UCSD-AML1 (cell line): ENCODE measurements at regions not wholly inside any gene's neighbourhood (a gene's known extent, or its start where the extent isn't known, plus 50 kb on each side); places are given as distances from the start of the nearest gene placed in this dataset.

Experiments used
- DNase-seq: peaks from one replicate; lab custom pipeline; 2025; ENCODE audit not compliant: unreplicated experiment; lab: John Stamatoyannopoulos, UW

GRCh38 chr3:14307656-14308302, 94.6 kb upstream of the SLC6A6 start:
- DNase-seq: no peak

DNA sequence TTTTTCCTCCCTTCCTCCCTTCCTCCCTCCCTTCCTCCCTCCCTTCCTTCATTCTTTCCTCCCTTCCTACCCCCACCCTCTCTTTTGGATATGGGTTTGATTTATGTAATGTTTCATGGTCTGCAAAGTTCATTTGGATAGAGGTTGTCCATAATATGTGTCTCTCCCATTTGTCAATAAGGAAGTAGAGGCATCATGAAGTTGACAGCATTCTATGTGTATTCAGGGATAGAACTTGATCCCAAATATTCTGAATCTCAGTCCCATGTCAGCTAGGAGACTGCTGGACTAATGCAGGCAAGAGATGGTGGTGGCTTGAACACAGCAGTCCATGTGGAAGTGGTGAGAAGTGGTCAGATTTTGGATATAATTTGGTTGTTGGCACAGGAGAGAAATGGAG, 90.7 kb upstream of the SLC6A6 start:
- DNase-seq: no peak

GRCh38 chr3:14312375-14312774, 90.0 kb upstream of the SLC6A6 start:
- no peak for DNase-seq

DNA sequence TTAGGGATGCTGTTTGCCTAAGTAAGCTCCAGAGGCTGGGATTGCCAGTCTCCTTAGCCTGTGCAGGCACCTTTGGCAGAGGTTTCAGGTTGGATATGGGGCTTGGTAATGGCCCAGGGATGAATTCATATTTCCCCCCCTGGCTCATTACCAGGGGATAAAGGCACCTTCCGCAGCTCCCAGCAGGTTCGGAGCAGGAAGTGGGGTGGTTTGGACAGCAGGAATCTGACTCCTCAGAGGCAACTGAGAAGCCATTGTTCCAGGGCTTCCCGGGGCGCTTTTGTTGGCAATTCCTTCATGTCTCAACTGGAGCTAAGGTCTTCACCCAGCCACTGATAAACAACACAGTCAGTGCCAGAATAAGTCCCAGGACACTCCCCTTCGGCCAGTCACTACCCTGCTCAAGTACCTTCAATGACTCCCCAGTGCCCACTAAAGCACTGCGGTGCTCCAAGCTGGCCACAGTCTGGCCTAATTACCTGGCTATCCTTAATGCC, 85.3 kb upstream of the SLC6A6 start:
- DNase-seq: no peak

GRCh38 chr3:14318646-14319045, 83.8 kb upstream of the SLC6A6 start:
- no peak for DNase-seq

- DNase-seq: peak; percentile 67
These were observed 82.7 kb upstream of the SLC6A6 start for GRCh38 chr3:14319654-14320182.

GRCh38 chr3:14320219-14320618, 82.2 kb upstream of the SLC6A6 start:
- no peak for DNase-seq

GRCh38 chr3:14322001-14322400, 80.4 kb upstream of the SLC6A6 start:
- no peak for DNase-seq

DNA sequence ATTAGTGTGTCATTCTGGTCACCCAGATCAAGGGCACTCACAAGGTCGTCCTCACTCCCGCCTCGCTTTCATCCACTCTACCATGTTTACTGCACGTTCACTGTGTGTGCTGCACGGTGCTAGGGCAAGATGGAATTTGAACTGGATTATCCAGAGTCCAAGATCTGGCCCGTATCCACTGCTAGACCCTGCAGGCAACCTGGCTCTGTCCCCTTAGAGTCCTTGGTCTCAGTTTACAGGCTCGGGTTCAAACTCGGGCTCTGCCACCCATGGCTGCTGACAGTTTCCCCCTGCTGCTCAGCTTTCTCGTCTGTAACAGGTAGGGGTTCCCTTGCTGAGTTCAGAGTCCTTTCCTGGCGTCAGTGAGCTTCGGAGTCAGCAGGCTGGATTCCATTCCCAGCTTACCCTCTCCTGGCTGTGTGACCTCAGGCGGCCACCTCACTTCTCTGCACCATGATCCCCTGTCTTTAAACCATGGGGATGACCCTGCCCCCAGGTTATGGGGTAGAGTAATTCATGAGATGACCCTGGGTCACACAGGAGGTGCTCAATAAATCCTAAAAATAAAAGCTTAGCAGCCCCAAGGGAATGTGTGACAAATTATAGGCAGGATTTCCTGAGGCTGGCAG, 79.6 kb upstream of the SLC6A6 start:
- no peak for DNase-seq

DNA sequence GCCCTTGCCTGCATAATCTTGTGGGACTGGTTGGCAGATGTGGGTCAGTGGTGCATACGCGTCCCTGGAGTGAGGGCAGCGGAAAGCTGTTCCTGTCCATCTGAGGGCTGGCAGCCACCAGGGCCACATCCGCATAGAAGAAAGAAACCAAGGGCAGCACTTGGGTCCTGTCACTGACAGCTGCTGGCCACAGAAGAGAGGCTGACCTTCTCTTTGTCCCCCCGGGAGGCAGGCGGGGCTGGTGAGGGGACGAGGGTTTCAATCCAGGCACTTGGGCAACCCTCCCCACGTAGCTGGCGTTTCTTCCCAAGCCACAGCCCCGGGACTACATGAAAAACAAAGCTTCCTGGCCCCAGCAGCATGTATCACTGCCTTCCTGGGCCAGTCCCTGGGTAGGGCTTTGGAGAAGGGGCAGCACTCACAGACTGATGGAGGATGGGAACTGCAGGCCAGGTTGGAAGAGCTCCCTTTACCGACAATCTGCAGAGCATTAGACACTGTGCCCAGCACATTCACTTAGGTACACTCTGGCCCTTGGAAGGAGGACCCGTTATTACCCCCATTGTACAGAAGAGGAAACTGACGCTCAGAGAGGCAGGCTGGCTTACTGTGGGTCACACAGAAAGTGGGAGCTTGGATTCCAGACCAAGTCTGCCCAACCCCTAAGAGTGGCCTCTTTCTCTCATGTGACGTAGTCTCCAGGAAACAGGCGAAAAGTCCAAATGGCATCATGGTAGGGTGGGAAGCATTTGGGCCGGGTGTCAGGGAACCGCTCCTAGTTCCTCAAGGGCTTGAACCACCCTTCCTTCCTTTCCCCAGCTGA, 78.8 kb upstream of the SLC6A6 start:
- DNase-seq: peak; percentile 51

- DNase-seq: no peak
These were observed 78.0 kb upstream of the SLC6A6 start for GRCh38 chr3:14324224-14324944.

DNA sequence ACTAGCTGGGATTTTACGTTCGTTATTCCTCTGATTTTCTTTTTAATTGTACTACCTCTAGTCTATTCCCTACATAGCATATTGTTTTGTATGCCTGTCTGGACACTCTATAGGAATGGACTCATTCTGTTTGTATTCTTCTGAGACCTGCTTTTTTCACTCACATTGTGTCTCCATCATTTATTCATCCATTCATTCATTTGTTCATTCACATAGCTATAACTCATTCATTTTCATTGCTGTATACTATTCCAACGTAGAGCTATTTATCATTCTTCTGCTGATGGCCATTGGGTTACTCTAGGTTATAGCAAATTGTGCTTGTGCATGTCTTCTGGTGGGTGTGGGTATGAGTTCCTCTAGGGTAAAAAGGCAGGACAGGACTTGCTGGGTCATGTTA, 74.0 kb upstream of the SLC6A6 start:
- DNase-seq: no peak

GRCh38 chr3:14329116-14329830, 73.1 kb upstream of the SLC6A6 start:
- no peak for DNase-seq

DNA sequence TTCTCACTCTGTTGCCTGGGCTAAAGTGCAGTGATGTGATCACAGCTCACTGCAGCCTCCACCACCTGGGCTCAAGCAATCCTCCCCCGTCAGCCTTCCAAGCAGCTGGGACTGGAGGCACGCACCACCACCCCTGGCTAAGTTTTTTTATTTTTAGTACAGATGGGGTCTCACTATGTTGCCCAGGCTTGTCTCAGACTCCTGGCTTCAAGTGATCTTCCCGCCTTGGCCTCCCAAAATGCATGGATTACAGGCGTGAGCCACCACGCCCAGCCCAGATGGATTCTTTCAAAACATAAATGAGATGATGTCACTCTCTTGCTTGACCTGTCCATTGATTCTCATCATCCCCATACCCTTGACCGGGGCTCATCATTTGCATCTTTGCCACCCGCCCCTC, 72.6 kb upstream of the SLC6A6 start:
- DNase-seq: no peak

DNA sequence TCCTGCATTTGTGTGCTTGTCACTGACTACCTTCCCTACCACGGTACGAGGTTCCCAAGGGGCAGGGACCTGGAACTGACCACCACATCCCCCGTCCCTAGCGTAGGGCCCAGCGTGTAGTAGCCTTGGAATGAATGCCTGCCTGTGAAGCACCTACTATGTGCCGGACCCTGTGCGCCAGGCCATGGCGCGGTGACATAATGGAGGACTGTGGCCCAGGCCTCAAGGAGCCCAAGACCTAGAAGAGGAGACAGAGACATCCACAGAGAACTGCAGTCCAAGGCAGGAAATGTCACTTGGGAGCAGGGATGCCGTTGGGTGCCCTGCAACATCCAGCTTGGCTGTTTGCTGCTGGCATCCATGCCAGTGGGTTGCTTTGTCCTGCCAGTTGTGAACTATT, 71.9 kb upstream of the SLC6A6 start:
- no peak for DNase-seq

DNA sequence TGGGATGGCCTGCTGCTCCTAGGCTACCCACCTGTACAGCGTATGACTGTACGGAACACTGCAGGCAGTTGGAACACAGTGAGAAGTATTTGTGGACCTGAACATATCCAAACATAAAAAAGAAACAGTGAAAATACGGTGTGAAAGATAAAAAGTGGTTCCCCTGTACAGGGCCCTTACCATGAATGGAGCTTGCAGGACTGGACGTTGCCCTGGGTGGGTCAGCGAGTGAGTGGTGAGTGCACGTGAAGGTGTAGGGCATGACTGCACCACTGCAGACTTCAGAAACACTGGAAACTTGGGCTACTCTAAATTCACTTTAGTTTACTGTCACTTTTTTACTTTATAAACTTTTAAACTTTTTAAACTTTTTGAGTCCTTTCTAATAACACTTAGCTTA, 71.2 kb upstream of the SLC6A6 start:
- DNase-seq: no peak

DNA sequence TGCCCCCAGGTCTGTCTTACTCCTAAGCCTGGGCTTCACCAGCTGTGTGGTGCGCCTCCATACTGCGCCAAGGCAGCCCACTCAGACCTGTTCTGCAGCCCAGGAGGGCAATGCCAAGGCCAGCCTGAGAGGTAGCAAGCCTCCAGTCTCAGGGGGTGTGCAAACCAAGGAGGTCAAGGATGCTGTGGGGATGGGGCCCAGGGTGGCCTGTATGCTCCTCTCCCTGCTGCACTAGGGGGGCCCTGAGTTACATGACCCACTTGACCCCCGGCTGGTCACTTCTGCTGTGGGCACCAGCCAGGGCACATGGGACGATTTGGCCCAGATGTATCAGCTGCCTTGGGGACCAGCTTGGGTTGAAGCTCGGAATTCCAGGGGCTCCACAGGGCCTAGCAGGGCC, 70.0 kb upstream of the SLC6A6 start:
- no peak for DNase-seq

DNA sequence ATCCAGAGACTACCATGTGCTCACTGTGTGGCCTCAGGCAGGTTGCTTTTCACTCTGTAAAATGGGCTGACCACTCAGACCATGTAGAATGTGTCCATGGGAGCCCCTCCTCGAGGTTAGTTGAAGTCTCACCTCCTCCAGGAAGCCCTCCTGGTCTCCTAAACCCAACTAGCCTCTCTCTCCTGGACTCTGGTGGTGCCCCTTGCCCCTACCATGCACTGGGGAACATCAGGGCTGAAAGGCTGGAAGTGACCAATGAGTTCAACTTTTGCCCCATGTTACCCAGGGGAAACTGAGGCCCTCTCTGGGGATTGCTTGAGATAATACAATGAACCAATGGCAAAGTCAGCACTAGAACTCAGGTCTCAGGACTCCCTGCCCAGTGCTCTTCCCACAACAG, 69.2 kb upstream of the SLC6A6 start:
- no peak for DNase-seq

DNA sequence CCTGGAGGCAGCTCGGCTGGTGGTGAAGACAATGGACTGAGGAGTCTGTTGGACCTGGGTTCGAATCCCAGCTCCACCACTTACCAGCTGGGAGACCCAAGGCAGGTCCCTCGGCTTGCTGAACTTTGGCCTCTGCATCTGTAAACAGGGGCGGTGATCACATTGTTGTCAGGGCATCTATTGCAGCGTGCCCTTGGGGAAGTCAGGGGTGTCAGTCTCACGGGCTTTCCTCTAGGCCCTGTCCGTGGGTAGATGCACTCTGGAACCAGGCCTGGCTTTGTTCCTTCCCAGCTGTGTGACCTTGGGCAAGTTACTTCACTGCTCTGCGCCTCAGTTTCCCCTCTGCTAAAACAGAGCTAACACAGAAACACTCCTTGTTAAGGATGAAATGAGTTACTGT, 68.8 kb upstream of the SLC6A6 start:
- no peak for DNase-seq

GRCh38 chr3:14334136-14334535, 68.3 kb upstream of the SLC6A6 start:
- no peak for DNase-seq

DNA sequence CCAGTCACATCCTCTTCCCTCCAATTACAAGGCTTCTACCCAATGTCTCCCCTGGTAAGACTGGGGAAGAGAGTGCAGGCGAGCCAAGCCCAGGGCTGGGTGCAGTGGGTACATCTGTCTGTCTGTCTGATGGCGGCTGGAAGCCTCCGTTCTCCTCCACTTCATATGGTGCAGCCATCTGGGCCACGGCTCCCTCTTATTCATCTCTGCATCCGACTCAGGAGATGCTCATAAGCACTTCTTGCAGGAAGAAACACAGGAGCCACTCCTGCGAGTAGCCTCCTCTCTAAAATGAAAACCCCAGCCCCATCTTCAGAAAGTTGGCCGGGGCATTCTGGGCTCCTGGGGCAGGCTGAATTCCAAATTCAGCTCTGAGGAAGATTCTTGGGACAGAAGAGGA, 67.5 kb upstream of the SLC6A6 start:
- no peak for DNase-seq
